ENCODE measurements at regions not wholly inside any gene's neighbourhood (a gene's known extent, or its start where the extent isn't known, plus 50 kb on each side); places are given as distances from the start of the nearest gene placed in this dataset.

DNA sequence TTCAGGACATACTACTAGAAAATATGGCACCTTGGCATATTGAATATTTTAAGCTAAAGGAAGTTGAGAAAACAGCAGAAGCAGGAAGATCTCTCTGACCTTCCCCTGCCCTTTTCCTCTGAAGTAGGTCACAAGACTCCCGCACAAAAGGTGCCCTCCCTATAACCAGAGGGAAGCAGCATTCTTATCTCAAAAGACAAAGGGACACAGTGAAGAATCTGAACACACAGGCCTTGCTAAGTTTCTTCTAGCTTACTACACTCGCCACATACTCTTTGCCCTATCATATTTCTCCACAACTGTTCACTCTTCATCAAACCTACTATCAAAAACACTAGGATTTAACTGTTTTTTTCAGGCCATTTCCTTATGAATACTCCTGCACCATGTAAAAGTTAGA is 151.2 kb downstream of the ELOVL4 start:
- DNase-seq (ENCODE audit: low spot score), result no peak
- ChIA-PET CTCF (no interaction called here), POLR2A (ENCODE audit: low non-redundant PET) (no interaction called here)
- no peak for TF ChIP-seq EZH2 (IDR thresholded peaks at IDR 0.05; ENCODE audit: borderline replicate concordance, low read depth, low read length, poor library complexity, severe bottlenecking)
- TF ChIP-seq, protein P1, sequence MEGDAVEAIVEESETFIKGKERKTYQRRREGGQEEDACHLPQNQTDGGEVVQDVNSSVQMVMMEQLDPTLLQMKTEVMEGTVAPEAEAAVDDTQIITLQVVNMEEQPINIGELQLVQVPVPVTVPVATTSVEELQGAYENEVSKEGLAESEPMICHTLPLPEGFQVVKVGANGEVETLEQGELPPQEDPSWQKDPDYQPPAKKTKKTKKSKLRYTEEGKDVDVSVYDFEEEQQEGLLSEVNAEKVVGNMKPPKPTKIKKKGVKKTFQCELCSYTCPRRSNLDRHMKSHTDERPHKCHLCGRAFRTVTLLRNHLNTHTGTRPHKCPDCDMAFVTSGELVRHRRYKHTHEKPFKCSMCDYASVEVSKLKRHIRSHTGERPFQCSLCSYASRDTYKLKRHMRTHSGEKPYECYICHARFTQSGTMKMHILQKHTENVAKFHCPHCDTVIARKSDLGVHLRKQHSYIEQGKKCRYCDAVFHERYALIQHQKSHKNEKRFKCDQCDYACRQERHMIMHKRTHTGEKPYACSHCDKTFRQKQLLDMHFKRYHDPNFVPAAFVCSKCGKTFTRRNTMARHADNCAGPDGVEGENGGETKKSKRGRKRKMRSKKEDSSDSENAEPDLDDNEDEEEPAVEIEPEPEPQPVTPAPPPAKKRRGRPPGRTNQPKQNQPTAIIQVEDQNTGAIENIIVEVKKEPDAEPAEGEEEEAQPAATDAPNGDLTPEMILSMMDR (conservative IDR thresholded peaks at IDR 0.05; ENCODE audit: low read depth, low read length), result no peak
- no TSS peak for BruUV-seq (replicated peaks)
- no peak overlapping the region for H3K4me3 ChIP-seq (ENCODE audit: low read depth, low read length, poor library complexity, severe bottlenecking)
- intact Hi-C loops (cut with micrococcal nuclease; ENCODE audit: unreplicated experiment), result no loop called here
- H3K27me3 ChIP-seq (replicated peaks; ENCODE audit: insufficient read depth, low read depth, low read length, poor library complexity), result no peaks in the 10 kb centered on the region
- no peak overlapping the region for H3K27ac ChIP-seq (ENCODE audit: low read depth, low read length, poor library complexity, severe bottlenecking)
- H3K4me1 ChIP-seq (ENCODE audit: insufficient read depth, low read length, poor library complexity, severe bottlenecking), result no peaks in the 10 kb centered on the region
- H3K9me3 ChIP-seq (ENCODE audit: low read depth, low read length, poor library complexity, severe bottlenecking), result no peaks in the 10 kb centered on the region
- no peaks in the 10 kb centered on the region for H3K36me3 ChIP-seq (ENCODE audit: insufficient read depth, low read length, poor library complexity, severe bottlenecking)

DNA sequence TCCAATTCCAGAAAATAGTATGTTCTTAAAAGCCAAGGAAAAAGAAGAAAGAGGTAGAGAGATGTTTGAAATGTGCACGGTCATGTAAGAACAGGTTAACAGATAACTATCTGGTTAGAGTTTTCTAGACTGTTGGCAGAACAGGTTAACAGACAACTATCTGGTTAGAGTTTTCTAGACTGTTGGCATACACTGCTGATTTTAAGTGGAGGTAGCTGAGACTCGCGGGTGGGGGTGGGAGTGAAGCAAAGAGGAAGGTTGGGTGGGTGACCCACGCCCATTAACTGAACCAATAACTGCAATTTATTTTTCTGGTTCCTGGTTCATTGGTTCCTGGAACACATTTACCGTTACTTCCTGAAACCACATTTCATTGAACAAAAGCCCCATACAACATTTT is 157.5 kb downstream of the ELOVL4 start:
- BruUV-seq (replicated peaks), result no TSS peak
- no peaks in the 10 kb centered on the region for H3K27me3 ChIP-seq (replicated peaks; ENCODE audit: insufficient read depth, low read depth, low read length, poor library complexity)
- no peak for DNase-seq (ENCODE audit: low spot score)
- no peaks in the 10 kb centered on the region for H3K36me3 ChIP-seq (ENCODE audit: insufficient read depth, low read length, poor library complexity, severe bottlenecking)
- H3K27ac ChIP-seq (ENCODE audit: low read depth, low read length, poor library complexity, severe bottlenecking), result no peak overlapping the region
- intact Hi-C loops (cut with micrococcal nuclease; ENCODE audit: unreplicated experiment), result no loop called here
- H3K4me1 ChIP-seq (ENCODE audit: insufficient read depth, low read length, poor library complexity, severe bottlenecking), result no peaks in the 10 kb centered on the region
- no peak overlapping the region for H3K4me3 ChIP-seq (ENCODE audit: low read depth, low read length, poor library complexity, severe bottlenecking)
- no peak for TF ChIP-seq EZH2 (IDR thresholded peaks at IDR 0.05; ENCODE audit: borderline replicate concordance, low read depth, low read length, poor library complexity, severe bottlenecking)
- TF ChIP-seq, protein P1 (conservative IDR thresholded peaks at IDR 0.05; ENCODE audit: low read depth, low read length), result no peak
- ChIA-PET POLR2A (ENCODE audit: low non-redundant PET) (no interaction called here), CTCF (no interaction called here)
- H3K9me3 ChIP-seq (ENCODE audit: low read depth, low read length, poor library complexity, severe bottlenecking), result no peaks in the 10 kb centered on the region

DNA sequence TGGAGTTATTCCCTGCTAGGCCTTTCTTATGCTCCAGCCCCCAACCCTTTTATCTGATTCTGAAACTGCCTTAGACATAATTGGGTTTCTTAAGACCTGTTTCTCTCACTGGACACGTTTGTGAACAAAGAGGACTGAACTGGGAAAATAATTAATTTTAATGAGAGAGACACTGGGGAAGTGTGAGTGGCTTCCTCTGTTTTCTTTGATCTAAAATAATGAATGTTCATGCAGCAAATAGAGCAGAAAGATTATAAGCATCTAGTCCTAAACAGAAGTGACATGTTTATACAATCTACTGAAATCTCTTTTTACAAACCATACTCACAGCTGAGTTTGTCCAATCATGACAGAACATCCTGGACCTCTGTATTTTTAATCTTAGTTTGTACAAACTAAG is 157.6 kb downstream of the SH3BGRL2 start:
- ChIA-PET POLR2A (ENCODE audit: low non-redundant PET) (no interaction called here), CTCF (no interaction called here)
- TF ChIP-seq EZH2 (IDR thresholded peaks at IDR 0.05; ENCODE audit: borderline replicate concordance, low read depth, low read length, poor library complexity, severe bottlenecking), result no peak
- TF ChIP-seq, protein P1 (conservative IDR thresholded peaks at IDR 0.05; ENCODE audit: low read depth, low read length), result no peak
- intact Hi-C loops (cut with micrococcal nuclease; ENCODE audit: unreplicated experiment), result no loop called here
- DNase-seq (ENCODE audit: low spot score), result no peak
- Histone ChIP-seq H3K27me3 (replicated peaks; ENCODE audit: insufficient read depth, low read depth, low read length, poor library complexity) (no peaks in the 10 kb centered on the region), H3K36me3 (ENCODE audit: insufficient read depth, low read length, poor library complexity, severe bottlenecking) (no peaks in the 10 kb centered on the region), H3K4me1 (ENCODE audit: insufficient read depth, low read length, poor library complexity, severe bottlenecking) (no peaks in the 10 kb centered on the region), H3K27ac (ENCODE audit: low read depth, low read length, poor library complexity, severe bottlenecking) (no peak overlapping the region), H3K4me3 (ENCODE audit: low read depth, low read length, poor library complexity, severe bottlenecking) (no peak overlapping the region), H3K9me3 (ENCODE audit: low read depth, low read length, poor library complexity, severe bottlenecking) (no peaks in the 10 kb centered on the region)
- no TSS peak for BruUV-seq (replicated peaks)

All from A673 (cell line).